GM19372 (cell line): ENCODE measurements at regions not wholly inside any gene's neighbourhood (a gene's known extent, or its start where the extent isn't known, plus 50 kb on each side); places are given as distances from the start of the nearest gene placed in this dataset.
"Not testable (repeated sequence)": the region's sequence is repeated elsewhere in the genome, so short reads cannot be mapped to it uniquely, and the experiment has no call there.

Source experiments
- ATAC-seq: cut with Tn5 transposase; IDR thresholded peaks from one replicate; pipeline ENCODE4 v1.9.1; 2021; ENCODE audit warnings: mild to moderate bottlenecking, low read depth, moderate library complexity; ENCODE audit not compliant: unreplicated experiment

DNA sequence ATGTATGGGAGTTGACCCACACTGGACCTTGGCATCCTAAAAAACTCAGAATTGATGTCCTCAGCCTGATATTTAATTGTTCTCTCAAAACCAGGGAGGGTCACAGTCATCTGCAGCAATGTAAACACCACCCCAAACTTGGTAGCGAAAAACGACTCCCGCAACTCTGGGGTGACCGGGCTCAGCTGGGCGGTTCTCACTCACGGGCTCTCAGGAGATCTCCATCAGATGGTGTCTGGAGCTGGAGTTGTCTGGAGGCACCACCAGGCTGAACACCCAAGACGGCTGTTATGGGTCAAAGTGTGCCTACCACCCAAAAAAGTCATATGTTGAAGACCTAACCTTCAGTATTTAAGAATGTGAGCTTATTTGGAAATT is 50.9 kb upstream of the NXT1 start:
- ATAC-seq: no peak

DNA sequence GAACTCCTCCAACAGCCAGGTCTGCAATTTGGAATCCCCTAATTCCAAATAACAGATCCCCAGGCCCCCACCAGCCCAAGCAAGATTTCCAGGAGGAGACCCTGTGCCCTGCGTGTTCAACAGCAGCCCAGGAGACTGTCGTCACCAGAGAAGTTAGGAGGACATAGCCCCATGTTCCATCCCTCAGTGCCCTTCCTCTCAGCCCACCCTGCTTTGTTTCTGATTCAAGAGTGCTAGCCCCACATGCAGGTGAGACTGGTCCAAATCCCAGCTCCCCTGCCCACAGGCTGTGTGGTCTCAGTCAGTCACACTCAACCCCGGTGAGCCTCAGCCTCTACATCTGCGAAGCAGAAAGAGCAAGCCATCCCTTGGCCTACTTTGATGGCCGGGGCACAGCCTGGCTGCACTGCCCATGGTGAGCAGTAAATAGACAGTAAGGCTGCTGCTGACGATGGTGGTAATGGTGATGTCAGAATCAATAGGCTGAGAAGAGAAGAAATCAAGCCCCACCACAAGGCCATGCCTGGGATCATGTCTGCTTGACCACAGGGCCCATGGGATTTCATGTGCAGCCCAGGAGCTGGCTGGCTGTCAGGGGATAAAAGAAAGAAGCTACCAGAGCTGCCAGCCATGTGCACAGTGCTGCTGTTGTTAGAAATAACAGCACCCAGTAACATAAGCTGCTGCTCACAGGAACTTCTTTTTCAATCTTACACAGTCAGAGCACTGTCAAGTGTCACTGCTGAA is 51.5 kb upstream of the NXT1 start:
- ATAC-seq: no peak

DNA sequence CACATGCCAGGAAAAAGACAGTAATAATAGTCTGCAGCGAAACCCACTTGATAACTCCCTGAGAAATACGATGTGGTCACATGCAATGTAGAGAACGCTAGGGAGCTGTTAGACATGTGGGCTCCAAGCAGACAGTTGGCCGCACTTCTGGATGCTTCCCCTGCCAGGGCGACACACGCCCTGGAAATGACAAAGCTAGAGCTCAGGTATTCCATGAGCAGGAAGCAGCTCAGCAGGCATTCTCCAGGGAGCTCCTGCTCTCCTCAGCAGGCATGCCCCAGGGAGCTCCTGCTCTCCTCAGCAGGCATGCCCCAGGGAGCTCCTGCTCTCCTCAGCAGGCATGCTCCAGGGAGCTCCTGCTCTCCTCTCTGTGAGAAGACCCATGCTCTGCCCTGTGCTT is 52.4 kb upstream of the NXT1 start:
- ATAC-seq: no peak

DNA sequence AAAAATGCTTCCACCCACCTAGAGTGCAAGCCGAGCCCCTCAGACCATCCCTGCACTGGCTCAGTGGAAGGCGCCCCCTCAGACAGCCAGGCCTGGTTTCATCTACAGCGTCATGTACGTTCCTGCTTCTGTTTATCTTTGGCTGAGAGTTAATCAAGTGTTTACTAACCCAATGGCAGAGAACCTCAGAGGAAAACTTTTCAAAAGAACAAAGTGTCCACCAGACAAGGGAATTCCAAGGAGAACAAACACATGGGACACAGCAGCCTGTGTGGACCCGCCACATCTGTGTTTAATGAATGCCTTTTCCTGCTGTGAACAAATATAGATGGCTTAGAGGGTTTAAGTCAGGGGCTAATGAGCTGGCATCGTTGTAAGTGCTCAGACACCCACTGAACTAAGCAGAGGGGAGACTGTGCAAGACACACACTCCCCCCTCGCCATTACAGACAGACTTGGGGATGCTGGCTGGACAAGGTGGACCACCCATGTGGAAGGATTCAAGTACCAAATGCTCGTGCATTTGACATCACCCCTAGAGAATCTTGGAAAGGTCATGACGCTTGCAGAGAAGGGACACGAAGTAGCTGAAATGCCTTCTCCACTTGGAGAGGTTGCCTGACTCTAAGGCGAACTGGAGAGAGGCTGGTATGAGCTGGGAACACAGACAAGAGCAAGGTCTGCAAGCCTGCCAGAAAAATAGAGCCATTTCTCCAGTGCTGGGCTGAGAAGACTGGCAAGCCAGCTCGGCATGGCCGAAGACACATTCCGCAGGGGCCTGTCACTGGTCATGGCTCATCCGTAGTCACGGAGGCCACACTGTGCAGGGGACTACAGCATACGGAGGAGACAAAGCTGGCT is 53.5 kb upstream of the NXT1 start:
- no peak for ATAC-seq

DNA sequence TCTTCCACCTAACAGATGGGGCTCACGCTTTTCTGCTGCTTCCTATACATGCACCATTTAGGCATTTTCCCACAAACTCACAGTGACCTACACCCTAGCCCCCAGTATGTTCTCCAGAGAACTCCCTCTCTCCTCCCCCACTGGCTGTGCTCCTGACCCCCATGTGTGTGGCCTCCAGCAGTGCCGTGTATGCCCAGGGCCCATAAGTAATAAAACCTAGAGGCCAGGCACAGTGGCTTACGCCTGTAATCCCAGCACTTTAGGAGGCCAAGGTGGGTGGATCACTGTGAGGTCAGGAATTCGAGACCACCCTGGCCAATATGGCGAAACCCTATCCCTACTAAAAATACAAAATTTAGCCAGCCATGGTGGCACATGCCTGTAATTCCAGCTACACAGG is 54.7 kb upstream of the NXT1 start:
- ATAC-seq: no peak

DNA sequence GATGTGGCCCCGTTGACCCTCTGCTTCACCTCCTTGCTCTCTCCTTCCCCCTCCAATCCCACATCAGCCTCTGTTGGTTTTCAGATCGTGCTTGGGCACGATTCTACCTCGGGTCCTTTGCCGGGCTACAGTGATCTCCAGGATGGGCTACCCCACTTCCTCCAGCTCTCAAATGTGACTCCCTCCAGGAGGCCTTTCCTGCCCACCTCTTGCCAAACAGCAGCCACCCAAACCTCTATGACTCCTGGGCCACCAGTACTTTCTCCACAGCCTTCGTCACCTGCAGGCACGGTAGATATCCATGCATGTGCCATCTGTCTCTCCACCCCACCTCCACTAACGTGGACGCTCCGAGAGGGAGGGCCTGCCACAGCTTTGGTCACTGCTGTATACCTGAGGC is 55.9 kb upstream of the NXT1 start:
- ATAC-seq: no peak

DNA sequence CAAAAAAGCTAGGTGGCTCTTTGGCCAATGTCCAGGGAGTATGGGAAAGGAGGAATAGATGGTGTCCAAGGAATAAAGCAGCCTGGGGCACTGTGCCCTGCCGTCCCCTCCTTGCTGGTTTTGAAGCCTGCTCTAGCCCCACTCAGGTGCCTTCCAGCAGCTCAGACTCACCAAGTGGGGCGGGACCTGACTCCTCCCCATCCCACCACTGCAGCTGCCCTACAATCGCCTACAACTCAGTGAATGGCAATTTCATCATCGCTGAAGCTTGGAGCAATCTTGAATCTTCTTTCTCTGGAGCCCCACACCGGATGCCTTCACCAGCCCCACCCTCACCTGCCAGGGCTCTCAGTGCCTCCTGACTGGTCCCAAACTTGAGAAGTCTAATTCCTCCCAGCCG is 56.4 kb upstream of the NXT1 start:
- ATAC-seq: no peak

DNA sequence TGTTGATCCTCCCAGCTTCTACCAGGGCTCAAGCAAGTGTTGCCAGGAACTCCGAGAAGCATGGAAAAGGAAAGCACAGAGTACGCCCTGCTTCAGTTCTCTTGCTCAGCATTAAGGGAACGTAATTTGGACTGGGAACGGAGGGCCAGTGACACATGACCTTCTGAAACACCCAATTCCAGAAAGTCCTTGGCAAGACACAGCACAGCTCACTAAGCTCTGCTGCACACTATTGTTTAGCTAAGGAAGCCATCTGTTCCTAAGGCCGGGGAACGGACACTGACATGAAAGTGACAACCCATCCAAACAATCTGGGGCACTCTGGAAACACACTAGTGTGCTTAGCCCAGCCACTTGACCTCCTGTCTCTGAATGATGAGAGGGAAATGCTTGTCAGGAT is 56.9 kb upstream of the NXT1 start:
- ATAC-seq: no peak

DNA sequence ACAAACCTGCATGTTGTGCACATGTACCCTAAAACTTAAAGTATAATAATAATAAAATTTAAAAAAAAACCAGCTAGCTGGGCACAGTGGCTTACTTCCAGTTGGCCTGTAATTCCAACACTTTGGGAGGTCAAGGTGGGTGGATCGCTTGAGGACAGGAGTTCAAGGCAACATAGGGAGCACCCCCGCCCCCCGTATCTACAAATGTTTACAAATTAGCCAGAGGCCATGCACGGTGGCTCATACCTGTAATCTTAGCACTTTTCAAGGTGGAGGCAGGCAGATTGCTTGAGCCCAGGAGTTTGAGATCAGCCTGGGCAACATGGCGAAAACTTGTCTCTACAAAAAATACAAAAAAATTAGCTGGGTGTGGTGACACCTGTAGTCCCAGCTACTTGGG is 58.3 kb upstream of the NXT1 start:
- ATAC-seq: not testable (repeated sequence)

DNA sequence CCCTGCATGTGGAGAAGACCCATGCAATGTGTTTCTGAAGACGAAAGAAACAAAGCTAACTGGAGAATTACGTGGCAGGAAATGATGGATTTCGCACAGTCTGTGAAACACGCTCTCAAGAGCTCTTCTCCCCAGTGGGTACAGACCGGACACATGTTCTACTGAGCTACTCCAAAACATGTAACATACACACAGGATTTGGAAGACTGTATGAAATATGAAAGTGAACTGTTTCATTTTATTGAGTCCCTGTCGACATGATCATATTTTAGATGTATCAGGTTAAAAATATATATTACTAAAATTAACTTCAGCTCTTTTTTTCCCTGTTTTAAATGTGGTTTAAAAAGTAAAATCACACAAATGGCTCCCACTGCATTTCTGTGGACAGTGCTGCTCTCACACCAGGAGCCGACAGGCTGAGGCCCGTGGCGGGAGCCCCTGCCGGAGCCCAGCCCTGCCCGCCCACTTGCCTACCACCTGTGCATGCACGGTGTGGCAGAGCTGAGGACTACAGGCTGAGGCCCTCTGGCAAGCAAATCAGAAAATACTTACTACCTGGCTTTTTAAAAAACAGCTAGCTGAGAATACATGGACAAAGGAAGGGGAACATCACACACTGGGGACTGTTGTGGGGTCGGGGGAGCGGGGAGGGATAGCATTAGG is 58.9 kb upstream of the NXT1 start:
- ATAC-seq: no peak

DNA sequence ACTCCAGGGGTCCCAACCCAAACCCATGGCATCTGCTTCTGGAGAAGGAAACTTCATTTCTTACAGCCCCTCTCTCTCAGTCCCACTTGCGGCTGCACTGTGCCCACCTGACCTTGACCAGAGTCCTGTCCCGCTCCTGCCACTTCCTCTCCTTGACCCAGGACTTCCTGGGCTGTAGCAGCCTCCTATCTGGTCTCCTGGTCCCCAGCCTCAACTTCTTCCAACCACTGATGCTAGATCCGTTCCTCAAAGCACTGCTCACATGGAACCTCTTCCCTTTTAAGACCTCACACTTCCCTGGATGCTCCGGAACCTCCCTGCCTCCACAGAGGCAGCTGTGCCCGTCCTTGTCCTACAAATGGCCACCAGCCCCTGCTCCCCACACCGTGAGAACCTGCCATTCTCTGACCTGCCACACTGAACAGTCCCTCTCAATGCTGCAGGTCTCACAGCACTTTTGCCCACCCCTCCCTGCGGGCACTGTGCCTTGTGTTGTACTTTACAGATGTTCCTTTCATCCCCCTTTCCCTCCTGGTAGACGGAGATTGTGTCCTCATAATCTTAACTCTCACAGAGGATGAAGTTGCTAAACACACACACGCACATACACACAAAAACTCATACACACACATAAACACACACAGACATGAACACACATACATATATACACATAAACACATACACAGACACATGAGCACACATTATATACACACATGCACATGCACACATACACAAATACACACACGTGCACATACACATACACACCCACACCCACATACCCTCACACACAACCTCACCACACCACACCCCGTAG is 59.6 kb upstream of the NXT1 start:
- no peak for ATAC-seq

DNA sequence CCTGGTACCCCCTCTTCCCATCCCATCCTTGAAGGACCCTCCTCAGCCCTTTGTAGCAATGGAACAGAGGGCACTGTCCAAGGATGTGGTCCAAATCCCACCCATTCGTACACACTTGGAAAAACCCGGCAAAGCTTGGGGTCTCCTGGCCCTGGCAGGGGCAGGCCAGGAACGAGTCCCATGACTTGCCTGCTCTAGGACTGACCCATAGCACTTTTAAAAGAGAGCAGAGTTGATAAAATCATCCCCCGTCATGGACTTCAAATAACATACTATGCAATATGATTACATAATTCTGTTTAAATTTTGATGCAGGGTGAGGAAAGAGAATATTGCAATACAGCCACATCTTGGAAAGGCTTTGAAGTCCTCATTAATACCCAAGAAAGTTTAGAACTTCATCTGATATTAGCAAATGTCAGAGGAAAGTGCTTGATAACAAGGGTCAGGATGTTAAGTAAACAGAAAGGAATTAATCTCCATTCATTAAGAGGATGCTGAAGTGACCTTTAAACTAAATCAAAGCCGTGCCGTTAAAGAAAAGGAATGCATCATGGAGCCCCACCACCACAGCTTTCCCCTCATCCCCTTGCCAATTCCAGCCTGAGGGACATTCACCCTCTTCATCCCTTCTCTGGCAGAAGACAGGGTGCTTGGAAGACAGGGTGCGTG is 60.7 kb upstream of the NXT1 start:
- no peak for ATAC-seq

DNA sequence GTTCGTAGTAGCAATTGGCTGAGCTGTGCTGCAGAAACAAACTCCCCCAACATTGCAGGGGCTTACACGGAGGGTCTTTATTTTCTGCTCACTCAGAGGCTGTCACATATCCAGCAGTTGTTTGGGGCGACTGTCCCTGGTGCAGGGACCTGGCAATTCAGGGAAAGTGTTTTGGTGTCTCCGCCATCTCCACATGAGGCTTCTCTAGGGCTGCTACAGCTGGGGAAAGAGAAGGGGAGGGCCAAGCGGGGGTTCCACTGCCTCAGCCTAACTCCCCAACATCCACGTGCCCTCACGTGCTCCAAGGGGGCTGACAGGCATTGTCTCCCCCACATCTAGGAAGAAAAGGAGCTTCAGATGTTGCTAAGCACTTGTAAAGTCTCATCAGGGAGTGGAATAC is 61.3 kb upstream of the NXT1 start:
- no peak for ATAC-seq

DNA sequence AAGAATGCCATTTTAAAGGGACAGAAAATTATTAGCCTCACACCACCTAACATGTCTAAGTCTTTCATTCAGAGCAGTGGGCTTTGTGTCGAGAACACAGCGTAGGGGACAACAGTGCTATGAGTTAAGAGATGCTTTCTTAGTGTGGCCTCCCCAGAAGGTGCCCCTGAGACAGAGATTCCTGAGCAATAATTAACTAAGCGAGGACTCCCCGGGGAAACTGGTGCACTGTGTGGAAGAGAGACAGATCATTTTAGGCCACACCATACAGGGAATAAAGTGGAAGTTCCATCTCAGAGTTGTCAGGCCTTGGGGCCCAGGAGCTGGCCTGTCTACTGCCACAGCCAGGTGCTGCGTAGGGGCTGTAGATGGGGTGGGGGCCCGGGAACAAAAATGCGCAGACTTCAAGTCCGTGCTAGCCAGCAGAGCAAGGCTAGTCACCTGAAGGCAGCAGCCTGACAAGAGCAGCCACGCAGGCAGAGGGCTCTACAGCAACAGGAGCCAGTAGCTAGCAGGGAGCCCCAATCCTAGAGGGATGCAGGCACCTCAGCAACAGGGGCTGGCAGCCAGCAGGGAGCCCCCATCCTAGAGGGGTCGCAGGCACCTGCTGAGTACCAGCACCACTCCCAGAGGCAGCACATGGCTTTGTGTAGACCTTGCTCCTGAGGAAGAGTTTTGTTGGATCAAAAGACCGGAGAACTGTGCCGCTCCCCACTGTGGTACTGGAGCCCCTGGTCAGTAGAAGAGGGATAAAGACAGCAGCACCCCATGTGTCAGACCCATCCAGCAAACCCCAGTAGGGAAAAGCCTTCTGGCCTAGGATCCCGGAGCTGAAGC is 63.0 kb upstream of the NXT1 start:
- ATAC-seq: no peak

DNA sequence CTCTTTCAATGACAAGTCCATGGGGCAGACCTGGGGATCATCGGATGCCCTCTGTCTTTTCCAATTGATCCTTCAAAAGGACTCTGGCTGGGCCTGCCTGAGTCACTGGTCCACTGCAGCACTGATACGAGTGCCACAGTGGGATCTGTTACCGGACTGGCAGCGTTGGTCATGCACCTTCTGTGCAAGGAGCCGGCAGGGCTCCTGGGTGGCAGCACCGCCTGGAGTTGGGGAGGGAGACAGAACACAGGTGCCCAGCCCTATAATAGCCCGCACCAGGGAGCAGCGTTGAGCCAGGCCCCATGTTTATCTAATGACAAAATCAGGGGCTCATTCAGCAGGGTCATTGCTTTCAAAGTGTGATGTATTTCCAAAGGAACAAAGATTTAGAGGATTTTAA is 64.2 kb upstream of the NXT1 start:
- ATAC-seq: no peak

DNA sequence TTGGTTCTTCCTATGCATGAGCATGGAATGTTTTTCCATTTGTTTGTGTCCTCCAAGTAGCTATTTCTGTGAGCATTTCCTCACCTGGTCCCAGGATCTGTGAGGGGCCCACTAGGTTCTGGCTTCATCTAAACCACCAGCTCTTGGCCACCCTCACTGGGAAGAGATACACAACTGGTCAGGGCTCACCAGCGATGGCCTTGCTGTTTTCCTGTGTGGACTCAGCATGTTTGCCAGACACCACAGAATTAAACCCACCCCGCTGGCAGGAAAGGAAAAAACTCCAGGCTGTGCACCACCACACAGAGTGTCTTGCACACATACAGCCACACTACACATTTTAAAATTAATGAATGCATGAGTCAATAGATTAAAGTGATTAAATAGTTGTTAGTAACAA is 65.1 kb upstream of the NXT1 start:
- ATAC-seq: no peak

DNA sequence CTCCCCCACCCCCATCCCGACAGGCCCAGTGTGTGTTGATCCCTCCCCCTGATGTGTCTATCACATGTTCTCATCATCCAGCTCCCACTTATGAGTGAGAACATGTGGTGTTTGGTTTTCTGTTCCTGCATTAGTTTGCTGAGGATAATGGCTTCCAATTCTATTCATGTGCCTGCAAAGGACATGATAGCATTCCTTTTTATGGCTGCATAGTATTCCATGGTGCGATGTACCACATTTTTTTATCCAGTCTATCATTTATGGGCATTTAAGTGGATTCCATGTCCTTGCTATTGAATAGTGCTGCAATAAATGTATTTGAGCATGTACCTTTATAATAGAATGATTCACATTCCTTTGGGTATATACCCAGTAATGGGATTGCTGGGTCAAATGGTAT is 66.6 kb upstream of the NXT1 start:
- ATAC-seq: no peak

DNA sequence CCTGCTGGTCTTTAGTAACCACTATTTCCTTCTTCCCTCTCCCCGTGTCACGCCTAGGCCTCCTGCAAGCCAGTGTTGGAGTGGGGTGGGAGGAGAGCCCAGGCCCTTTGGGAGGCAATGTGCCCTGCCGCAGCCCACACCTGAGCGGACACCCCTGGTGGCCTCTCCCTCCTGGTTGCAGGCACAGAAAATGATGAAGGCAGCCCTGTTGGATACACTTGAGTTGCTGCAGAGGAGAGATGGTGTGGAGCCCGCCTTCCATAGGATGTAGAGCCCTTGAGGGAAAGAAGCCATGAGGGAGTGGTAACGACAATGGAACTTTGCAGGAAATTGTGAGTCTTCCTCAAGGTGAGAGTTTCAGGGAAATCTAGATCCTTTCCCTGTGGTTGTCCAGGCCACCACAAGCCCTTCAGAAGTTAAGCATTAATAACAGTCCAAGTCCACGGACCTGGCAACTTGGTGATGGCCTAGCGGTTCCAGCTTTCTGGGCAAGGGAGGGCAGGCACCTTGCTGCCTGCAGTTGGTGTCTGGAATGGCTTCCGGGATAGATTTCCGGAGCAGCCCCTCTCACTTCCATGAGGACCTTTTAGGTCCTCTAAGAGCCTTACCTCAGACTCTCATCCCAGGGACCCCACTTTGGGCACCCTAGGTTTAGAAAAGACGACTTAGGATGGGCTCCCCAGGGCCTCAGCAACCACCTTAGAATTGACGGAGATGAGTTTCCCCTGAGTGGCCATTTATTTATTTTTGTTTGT is 67.3 kb upstream of the NXT1 start:
- no peak for ATAC-seq

DNA sequence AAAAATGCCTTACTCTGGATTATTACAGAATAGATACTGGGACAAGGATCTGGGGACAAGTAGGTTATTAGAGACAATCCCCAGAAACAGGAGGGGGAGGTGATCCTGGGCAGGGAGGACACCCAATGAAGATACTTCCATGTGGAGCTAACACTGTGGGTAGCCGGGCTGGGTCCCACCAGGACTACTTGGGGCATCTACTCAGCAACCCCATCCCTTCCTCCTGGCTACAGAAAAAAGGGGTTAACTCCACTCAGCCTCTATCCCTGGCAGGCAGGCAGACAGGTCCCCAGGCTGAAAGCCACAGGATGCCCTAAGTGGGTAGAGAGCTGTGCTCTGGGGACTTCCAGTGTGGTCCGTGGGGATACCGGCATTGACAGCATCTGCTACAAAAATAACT is 68.0 kb upstream of the NXT1 start:
- ATAC-seq: no peak
